PC-3 (cell line): ENCODE measurements at regions not wholly inside any gene's neighbourhood (a gene's known extent, or its start where the extent isn't known, plus 50 kb on each side); places are given as distances from the start of the nearest gene placed in this dataset.

Source experiments
- EZH2 ChIP-seq: fragments of 300-600 bp; sonication (generic); IDR thresholded peaks from one replicate; pipeline ENCODE4 v1.6.1; 2017; ENCODE audit warnings: antibody characterized with exemption, mild to moderate bottlenecking, low read length; ENCODE audit not compliant: unreplicated experiment
- EZH2phosphoT487 ChIP-seq: fragments of 300-600 bp; sonication (generic); IDR thresholded peaks from 2 replicates; pipeline ENCODE4 v1.6.1; 2018; ENCODE audit warnings: mild to moderate bottlenecking, antibody characterized with exemption, low read length, borderline replicate concordance
- TF ChIP-seq, protein P1 (sequence below): fragments of 300-600 bp; sonication (generic); conservative IDR thresholded peaks from 2 replicates; pipeline ENCODE4 v1.5.1; 2017; ENCODE audit warnings: antibody characterized with exemption, low read depth, mild to moderate bottlenecking, low read length

- TF ChIP-seq, protein P1, sequence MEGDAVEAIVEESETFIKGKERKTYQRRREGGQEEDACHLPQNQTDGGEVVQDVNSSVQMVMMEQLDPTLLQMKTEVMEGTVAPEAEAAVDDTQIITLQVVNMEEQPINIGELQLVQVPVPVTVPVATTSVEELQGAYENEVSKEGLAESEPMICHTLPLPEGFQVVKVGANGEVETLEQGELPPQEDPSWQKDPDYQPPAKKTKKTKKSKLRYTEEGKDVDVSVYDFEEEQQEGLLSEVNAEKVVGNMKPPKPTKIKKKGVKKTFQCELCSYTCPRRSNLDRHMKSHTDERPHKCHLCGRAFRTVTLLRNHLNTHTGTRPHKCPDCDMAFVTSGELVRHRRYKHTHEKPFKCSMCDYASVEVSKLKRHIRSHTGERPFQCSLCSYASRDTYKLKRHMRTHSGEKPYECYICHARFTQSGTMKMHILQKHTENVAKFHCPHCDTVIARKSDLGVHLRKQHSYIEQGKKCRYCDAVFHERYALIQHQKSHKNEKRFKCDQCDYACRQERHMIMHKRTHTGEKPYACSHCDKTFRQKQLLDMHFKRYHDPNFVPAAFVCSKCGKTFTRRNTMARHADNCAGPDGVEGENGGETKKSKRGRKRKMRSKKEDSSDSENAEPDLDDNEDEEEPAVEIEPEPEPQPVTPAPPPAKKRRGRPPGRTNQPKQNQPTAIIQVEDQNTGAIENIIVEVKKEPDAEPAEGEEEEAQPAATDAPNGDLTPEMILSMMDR = no peak
- TF ChIP-seq EZH2phosphoT487 (no peak), EZH2 (no peak)
These were observed 162.7 kb upstream of the CRBN start for GRCh38 chr3:3342141-3342540.
